Skin of body (tissue), 1 donor: ENCODE measurements at regions not wholly inside any gene's neighbourhood (a gene's known extent, or its start where the extent isn't known, plus 50 kb on each side); places are given as distances from the start of the nearest gene placed in this dataset.
"Not testable (repeated sequence)": the region's sequence is repeated elsewhere in the genome, so short reads cannot be mapped to it uniquely, and the experiment has no call there.

Source experiments
- DNase-seq: peaks from one replicate; lab custom pipeline; 2025; lab: John Stamatoyannopoulos, UW

DNA sequence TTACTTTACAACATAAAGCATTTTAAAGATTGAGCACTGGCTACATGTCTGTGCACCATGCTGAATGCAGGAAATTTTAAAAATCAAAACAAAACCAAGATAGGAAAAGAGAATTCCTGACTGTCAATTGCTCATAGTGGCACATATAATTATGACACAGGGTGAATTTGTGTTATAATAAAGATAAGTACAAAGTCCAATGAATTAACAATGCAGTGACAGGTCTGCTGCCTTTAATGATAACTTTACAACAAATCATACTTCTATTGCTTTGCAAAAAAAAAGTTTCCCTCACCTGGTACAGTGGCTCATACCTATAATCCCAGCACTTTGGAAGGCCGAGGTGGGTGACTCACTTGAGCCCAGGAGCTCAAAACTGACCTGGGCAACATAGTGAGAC, 93.8 kb upstream of the OSBPL8 start:
- no peak for DNase-seq

DNA sequence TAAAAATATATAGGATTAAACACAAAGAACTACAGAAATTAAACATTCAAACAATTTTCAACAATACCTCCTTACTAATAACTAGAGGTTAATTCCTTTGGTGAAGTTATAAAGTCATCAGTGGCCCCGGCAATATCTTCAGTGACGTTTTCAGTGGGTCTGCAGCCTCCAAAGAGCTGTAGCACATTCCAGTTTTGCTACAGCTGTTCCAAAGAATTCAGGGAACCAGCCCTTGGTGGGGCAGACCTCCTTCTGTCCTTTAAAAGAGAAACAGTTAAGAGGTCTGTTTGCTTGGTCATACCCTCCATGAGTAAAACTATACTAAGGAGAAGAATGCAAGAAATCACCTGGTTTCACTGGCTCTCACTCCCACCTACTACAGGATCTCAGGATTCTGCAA, 99.2 kb upstream of the ZDHHC17 start:
- DNase-seq, result no peak

- DNase-seq, result peak; percentile 2
These were observed 97.6 kb upstream of the ZDHHC17 start for GRCh38 chr12:76666290-76666835.

- no peak for DNase-seq
These were observed 93.9 kb upstream of the ZDHHC17 start for GRCh38 chr12:76669981-76670380.

GRCh38 chr12:76670776-76671175, 93.1 kb upstream of the ZDHHC17 start:
- DNase-seq, result peak; percentile 27

GRCh38 chr12:76674669-76675315, 89.1 kb upstream of the ZDHHC17 start:
- DNase-seq, result no peak

DNA sequence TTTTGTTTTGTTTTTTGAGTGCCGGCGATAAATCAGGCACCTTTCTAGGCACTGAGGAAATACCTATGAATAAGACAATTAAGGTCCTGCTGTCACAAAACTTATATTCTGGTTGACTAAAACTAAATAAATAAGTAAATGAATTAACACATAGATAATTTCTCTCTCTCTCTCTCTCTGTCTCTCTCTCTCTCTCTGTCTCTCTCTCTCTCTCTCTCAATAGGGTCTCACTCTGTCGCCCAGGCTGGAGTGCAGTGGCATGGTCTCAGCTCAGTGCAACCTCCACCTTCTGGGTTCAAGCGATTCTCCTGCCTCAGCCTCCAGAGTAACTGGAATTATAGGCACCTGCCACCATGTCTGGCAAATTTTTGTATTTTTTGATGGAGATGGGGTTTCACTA, 87.7 kb upstream of the ZDHHC17 start:
- not testable (repeated sequence) for DNase-seq

GRCh38 chr12:76678992-76679391, 84.9 kb upstream of the ZDHHC17 start:
- DNase-seq, result no peak

DNA sequence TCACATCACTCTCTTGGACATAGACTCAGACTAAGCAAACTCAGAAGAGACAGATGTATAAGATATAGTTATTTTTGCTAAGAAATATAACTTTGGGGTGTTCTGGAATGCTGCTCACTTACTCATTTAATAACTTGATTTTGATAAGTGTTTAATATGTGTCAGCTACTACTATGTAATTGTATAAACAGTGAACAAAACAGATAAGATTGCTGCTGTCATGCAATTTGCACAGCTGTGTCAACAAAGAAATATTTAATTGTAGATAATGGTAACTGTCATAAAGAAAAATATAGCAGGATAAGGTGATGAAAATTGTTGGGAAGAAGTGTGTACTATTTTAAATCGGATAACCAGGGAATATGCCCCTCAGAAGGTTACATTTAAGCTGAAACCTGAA, 84.1 kb upstream of the ZDHHC17 start:
- DNase-seq, result no peak

GRCh38 chr12:76680940-76681339, 83.0 kb upstream of the ZDHHC17 start:
- DNase-seq, result peak; percentile 18

GRCh38 chr12:76685246-76685678, 78.7 kb upstream of the ZDHHC17 start:
- DNase-seq, result peak; percentile 42

DNA sequence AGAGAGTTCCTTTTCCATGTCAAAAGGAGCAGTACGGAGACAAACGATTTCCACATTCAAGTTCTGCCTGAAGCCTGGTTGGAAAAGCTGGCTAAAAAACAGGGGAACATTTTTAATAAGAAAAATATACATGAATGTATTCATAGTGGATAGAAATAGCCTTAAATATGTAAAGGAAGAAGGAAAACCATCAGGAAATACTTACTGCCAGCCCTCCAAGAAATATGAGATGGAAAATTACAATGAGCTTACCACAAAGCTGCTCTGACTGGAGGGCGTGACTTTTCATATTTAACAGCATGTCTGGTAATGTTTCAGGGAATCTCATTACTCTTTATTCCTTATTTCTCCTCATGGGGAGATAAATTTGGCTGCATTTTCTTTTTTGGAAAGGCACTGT, 75.9 kb upstream of the ZDHHC17 start:
- peak; percentile 93 for DNase-seq

DNA sequence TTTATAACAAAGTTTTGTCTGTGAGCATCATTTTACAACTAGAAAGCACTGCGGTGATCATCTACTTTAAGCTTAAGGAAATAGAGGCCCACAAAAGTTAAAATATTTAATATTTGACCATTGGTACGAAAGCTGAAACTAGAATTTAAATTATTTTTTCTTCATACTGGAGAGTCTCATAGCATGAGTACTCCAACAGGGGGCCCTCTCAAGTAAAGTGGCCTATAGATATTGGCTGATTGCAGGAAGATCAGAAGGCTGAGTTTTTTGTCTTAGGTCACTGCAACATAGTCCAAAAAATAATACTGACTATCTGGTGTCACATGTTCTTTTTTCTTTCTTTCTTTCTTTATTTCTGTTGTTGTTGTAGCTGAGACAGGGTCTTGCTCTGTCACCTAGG, 75.3 kb upstream of the ZDHHC17 start:
- no peak for DNase-seq

DNA sequence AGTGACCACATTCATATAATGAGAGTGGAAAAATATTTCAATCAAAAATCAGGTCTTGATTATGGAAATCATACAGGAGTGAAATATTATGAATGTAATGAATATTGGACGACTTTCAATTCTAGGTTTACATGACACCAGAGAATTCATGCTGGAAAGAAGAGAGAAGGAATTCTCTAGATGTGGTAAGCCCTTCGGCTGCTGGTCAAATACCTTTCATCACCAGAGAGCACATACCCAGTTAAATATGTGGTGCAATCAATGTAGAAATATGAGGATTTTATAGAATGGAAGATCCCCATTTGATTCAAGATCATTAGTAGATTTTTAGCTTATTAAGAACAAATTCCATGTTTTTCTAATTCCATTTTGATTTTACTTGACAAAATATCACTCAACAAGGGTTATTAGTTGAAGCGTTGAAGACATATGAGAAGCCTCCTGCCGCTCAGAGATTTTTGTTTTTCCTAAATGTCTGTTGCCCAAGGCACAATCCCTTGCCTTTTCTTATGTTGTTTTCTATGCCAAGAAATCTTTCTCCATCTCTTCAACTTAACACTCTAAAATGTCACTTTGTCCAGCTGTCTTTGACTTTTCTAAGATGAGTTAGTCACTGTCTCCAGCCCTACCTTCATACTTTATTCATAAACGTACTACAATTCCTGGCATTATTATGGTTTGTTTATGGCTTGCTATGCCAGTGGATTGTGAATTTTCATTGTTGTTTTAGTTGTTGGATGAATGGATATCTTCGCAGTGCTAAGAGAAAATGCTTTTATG, 72.8 kb upstream of the ZDHHC17 start:
- DNase-seq, result peak; percentile 24

GRCh38 chr12:76692846-76693245, 71.1 kb upstream of the ZDHHC17 start:
- no peak for DNase-seq

GRCh38 chr12:76694369-76694768, 69.5 kb upstream of the ZDHHC17 start:
- no peak for DNase-seq

GRCh38 chr12:76696186-76696585, 67.7 kb upstream of the ZDHHC17 start:
- DNase-seq, result no peak

GRCh38 chr12:76697849-76698248, 66.1 kb upstream of the ZDHHC17 start:
- DNase-seq, result no peak

DNA sequence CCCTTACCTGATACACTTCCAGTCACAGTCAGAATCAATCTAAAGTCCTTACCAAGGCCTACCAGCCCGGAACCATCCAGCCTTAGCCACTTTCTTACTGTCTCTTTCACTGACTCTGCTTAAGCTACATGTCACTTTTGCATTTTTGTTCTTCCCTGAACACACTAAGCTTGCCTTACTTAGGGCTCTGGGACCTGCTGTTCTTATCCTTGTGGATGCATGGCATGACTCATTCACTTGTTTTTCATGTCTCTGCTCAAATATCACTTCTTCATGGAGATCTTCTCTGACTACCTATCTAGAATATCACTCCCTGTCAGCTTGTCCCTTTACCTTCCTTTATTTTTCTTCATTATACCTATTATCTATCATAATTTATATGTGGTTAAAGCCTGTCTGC, 65.6 kb upstream of the ZDHHC17 start:
- no peak for DNase-seq

- no peak for DNase-seq
These were observed 64.9 kb upstream of the ZDHHC17 start for GRCh38 chr12:76698966-76699365.

- no peak for DNase-seq
These were observed 62.2 kb upstream of the ZDHHC17 start for GRCh38 chr12:76701690-76702089.

GRCh38 chr12:76702946-76703345, 61.0 kb upstream of the ZDHHC17 start:
- DNase-seq, result no peak

- no peak for DNase-seq
These were observed 59.2 kb upstream of the ZDHHC17 start for GRCh38 chr12:76704693-76705092.
